ENCODE measurements at regions not wholly inside any gene's neighbourhood (a gene's known extent, or its start where the extent isn't known, plus 50 kb on each side); places are given as distances from the start of the nearest gene placed in this dataset.

- no peak for TF ChIP-seq CTCF (IDR thresholded peaks at IDR 0.05)
- TF ChIP-seq EP300 (IDR thresholded peaks at IDR 0.05) = no peak
- TF ChIP-seq POLR2A (IDR thresholded peaks at IDR 0.05) = no peak
- TF ChIP-seq POLR2AphosphoS5 (IDR thresholded peaks at IDR 0.05) = no peak
Measured at GRCh38 chr1:239831577-239832355, 259.9 kb upstream of the FMN2 start.

All from suprapubic skin (tissue), 4 donors.